ENCODE measurements at regions not wholly inside any gene's neighbourhood (a gene's known extent, or its start where the extent isn't known, plus 50 kb on each side); places are given as distances from the start of the nearest gene placed in this dataset.

GRCh38 chr15:60244813-60245212, 153.0 kb downstream of the ANXA2 start:
- no peak for TF ChIP-seq CTCF (IDR thresholded peaks at IDR 0.05; ENCODE audit: insufficient read depth, low read depth, low read length, missing control alignments)
- no peak for DNase-seq (ENCODE audit: low read depth)
- H3K4me3 ChIP-seq (ENCODE audit: low read length): no peak overlapping the region

- H3K4me3 ChIP-seq (ENCODE audit: low read length): no peak overlapping the region
- DNase-seq (ENCODE audit: low read depth): no peak
- TF ChIP-seq CTCF (IDR thresholded peaks at IDR 0.05; ENCODE audit: insufficient read depth, low read depth, low read length, missing control alignments): no peak
Observed at GRCh38 chr15:60250316-60250715, 147.5 kb downstream of the ANXA2 start.

GRCh38 chr15:60251300-60252070, 146.3 kb downstream of the ANXA2 start:
- H3K4me3 ChIP-seq (ENCODE audit: low read length): no peak overlapping the region
- TF ChIP-seq CTCF (IDR thresholded peaks at IDR 0.05; ENCODE audit: insufficient read depth, low read depth, low read length, missing control alignments): no peak
- no peak for DNase-seq (ENCODE audit: low read depth)

DNA sequence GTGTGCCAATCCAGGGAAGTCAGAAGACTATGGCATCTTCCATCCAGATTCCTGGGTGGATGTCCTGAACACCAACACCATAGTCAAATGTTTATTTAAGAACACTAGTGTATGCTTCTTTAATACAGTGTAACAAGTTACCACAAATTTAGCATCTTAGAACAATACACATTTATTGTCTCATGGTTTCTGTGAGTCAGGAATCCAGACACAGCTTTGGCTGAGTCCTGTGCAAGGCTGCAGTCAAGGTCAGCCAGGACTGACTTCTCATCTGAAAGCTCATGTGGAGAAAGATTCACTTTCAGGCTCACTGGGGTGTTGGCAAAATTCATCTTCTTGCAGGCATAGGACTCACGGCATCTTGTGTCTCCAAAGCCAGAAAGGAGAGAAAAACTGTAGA, 143.4 kb downstream of the ANXA2 start:
- peak; percentile 25 for DNase-seq (ENCODE audit: low read depth)
- TF ChIP-seq CTCF (IDR thresholded peaks at IDR 0.05; ENCODE audit: insufficient read depth, low read depth, low read length, missing control alignments): no peak
- H3K4me3 ChIP-seq (ENCODE audit: low read length): no peak overlapping the region

GRCh38 chr15:60255390-60255789, 142.4 kb downstream of the ANXA2 start:
- peak; percentile 93 for DNase-seq (ENCODE audit: low read depth)
- no peak overlapping the region for H3K4me3 ChIP-seq (ENCODE audit: low read length)
- TF ChIP-seq CTCF (IDR thresholded peaks at IDR 0.05; ENCODE audit: insufficient read depth, low read depth, low read length, missing control alignments): no peak

DNA sequence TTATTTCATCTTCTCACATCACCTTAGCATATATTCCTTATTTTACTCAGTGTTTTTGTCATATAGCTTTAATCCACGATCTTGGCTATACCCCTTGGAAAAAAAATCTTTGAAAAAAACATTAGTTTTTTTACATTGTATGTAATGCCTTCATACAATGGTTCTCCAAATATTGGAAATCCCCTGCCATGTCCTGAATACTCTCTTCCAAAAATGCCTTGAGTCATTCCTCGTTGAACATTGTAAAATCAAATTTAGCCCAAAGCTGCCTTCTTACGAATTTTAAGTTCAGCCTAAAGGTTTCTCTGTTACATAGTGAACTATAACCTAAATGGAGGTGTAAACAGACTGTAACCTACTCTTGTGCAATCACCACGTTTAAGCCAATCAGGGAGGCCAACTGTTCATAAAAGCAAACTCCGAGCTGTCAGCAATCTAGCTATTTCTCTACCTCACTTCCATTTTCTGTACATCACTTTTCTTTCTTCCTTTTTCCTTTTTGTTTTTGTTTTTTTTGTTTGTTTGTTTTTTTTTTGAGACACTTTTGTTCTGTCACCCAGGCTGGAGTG, 140.1 kb downstream of the ANXA2 start:
- no peak overlapping the region for H3K4me3 ChIP-seq (ENCODE audit: low read length)
- no peak for TF ChIP-seq CTCF (IDR thresholded peaks at IDR 0.05; ENCODE audit: insufficient read depth, low read depth, low read length, missing control alignments)
- DNase-seq (ENCODE audit: low read depth): no peak

- DNase-seq (ENCODE audit: low read depth): peak; percentile 20
- H3K4me3 ChIP-seq (ENCODE audit: low read length): no peak overlapping the region
- no peak for TF ChIP-seq CTCF (IDR thresholded peaks at IDR 0.05; ENCODE audit: insufficient read depth, low read depth, low read length, missing control alignments)
Observed at GRCh38 chr15:60259469-60259868, 138.3 kb downstream of the ANXA2 start.
